IPS-NIHi11 (cell line): ENCODE measurements at regions not wholly inside any gene's neighbourhood (a gene's known extent, or its start where the extent isn't known, plus 50 kb on each side); places are given as distances from the start of the nearest gene placed in this dataset.
"Not testable (repeated sequence)": the region's sequence is repeated elsewhere in the genome, so short reads cannot be mapped to it uniquely, and the experiment has no call there.

Experiments
- DNase-seq: peaks from one replicate; pipeline ENCODE4 v3.0.0; 2012; ENCODE audit warnings: mixed read lengths, low spot score

DNA sequence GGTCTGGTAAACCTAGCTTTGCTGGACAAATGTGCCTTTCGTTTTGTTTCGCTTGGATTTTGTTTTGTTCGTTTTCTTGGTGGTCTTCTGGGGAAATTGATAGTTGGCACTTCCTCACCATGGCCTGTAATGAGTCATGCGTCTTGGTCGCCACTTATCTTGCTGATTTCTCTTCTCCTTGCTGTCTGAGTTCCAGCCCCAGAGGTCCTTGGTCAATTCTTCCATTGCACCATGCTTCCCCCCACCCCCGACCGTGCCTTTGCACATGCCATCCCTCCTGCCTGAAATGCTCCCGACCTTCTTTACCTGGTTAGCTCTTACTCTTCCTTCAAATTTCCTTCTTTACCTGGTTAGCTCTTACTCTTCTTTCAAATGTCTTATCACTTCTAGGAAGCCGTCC is 168.7 kb upstream of the MSX2 start:
- DNase-seq, result no peak

DNA sequence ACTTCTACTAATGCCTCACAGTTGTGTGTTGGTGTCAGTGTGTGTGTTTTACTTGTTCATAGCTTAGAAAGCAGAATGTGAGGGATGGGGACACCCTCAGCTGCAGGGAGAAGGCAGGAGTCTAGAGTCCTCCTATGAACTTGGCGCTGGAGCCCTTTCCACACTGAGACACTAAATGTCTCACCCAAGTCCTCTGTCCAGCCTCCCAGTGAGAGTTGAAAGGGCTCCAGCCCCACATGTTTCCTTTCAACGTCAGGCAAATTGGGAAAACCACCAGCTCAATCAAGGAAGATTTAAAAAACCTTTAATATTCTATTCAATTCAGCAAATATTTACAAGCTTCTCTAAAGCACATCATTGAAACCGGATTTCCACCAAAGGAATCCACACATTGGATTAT is 167.6 kb upstream of the MSX2 start:
- no peak for DNase-seq

DNA sequence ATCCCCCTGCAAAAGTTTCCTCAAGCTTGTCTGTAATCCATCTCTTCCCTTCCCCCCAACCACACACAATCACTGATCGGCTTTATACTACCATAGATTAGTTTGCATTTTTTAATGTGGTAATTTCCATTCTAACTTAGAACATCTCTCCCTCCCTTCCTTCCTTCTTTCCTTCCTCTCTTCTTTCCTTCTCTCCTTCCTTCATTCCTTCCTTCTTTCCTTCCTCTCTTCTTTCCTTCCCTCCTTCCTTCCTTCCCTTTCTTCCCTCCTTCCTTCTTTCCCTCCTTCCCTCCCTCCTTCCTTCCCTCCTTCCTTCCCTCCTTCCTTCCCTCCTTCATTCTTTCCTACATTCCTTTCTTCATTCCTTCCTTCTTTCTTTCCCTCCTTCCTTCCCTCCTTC is 166.2 kb upstream of the MSX2 start:
- DNase-seq, result no peak

DNA sequence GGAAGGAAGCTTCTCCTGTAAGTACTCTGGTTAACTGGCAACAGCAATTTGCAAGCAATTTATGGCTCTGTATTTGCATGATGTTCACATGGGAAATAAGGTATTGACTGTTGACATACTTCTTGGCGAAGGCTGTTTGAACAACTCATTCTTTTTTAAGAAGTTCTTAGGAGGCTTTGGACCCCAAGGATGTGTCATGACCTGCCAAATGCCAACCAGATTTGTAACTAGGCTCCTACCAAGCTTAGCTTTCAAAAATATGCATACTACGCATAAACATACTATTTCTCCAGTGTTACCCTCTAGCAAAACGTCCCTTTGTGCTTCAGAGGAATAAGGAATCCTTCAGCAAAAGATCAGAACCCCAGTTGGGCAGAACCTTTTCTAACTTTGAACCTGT is 165.2 kb upstream of the MSX2 start:
- DNase-seq, result no peak

DNA sequence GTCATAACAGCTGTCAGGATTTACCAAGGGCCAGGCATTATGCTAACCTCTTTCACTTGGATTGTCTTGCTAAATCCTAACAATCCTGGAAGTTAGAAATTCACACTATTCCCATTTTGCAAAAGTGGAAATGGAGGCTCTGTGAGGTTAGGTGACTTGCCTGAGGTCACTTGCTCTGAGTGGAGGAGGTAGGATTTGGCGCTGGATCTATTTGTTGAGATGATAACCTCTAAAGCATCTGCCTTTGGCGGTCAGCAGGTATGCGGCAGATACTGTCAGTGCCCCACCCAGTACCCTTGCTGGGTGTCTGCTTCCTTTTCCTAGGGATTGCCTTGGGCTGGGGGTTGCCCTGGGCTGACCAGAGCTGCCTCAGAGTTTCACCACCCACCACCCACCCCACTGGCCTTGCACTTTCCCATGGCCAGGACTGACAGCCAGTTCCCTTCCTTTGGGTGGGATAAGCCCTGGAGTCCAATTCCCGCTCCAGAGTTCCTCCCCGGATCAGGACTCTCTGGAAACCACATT is 164.8 kb upstream of the MSX2 start:
- no peak for DNase-seq

DNA sequence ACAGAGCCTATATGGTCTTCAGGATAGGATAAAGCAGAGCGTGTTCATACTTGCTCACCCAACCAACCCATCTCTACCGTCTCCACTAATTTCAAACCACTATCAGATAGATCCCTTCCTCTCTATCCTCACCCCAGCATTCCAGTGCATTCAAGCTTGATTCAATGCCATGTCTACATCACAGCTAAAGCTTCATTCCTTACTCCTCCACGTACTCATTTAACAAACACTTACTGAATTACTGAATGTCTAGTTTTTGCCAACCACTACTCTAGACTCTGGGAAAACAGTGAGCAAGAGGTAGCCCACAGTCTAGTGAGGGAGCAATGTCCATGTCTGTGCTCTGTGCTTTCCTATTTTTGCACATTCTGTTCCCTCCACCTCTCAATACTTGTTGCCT is 163.5 kb upstream of the MSX2 start:
- no peak for DNase-seq

DNA sequence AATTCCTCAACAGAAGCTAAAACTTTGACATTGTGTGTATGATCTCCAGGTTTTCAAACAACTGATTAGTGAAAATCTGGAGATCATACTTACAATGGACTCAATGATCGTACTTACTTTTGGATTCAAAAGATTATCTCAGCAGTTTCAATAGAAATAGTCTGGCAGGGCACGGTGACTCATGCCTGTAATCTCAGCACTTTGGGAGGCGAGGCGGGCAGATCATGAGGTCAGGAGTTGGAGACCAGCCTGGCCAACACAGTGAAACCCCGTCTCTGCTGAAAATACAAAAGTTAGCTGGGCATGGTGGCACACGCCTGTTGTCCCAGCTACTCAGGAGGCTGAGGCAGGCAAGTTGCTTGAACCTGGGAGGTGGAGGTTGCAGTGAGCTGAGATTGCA is 161.3 kb upstream of the MSX2 start:
- not testable (repeated sequence) for DNase-seq

DNA sequence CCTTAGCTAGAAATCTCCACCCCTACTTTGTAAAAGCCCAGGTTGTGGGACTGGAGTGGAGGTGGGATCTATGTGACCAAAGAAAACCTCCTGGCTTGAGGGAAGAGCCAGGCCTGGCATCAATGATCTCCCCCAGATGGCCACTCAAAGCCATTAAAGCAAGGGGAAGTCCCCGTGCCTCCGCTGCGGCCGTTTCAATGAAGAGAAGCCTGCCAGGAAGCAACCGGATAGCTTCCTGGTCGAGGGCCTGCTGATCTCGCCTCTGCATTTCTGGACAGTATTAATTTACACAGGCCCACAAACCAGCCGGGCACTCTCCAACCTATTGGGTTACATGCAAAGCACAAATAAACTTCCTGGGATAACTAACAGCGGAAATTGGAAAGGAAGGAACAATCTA is 160.5 kb upstream of the MSX2 start:
- DNase-seq, result no peak

DNA sequence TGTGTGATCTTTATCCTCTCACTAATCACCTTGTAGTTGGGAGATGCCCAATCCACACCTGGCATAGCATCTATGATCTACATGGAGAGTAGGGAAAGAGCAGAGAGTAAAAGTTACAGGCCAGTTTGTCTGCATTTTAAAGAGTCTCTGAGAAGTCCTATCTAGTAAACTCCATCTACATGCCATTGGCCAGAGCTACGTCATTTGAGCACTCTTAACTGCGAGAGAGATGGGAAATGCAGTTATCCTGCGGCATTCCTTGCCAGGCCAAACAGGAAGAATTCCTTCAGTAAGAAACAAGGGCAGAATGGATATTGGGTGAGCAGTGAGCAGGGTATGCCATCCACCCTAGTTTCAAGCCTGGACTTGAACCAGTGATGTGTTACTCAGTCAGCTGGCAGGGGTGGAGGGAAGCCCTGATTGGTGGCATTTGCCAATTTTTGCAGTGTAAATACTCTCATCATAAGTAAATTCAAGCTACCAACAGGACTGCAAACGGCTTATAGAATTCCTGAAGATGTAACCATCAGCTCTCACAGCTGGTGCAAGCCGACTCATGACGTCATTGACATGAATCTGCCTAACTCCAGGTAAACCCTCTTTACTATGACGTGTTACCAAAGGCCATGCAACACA is 156.8 kb upstream of the MSX2 start:
- no peak for DNase-seq

DNA sequence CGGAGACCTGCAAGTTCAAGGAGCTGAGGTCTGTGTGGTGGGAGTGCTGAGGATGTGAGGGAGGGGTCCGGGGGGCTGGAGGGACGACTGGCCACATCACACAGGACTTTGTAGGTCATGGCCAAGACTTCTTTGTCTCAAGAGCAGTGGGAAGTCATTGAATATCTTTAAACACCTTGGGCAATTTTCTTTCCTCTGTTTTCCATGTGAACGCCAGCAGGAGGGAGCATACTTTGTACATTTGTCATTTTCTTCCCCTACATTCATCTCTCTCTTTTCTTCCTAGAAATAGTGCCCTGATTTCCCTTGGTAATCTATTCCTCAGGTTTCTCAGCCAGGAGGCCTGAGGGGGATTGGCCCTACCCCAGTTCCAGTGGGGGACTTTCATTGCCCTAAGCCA is 153.7 kb upstream of the MSX2 start:
- DNase-seq, result no peak

DNA sequence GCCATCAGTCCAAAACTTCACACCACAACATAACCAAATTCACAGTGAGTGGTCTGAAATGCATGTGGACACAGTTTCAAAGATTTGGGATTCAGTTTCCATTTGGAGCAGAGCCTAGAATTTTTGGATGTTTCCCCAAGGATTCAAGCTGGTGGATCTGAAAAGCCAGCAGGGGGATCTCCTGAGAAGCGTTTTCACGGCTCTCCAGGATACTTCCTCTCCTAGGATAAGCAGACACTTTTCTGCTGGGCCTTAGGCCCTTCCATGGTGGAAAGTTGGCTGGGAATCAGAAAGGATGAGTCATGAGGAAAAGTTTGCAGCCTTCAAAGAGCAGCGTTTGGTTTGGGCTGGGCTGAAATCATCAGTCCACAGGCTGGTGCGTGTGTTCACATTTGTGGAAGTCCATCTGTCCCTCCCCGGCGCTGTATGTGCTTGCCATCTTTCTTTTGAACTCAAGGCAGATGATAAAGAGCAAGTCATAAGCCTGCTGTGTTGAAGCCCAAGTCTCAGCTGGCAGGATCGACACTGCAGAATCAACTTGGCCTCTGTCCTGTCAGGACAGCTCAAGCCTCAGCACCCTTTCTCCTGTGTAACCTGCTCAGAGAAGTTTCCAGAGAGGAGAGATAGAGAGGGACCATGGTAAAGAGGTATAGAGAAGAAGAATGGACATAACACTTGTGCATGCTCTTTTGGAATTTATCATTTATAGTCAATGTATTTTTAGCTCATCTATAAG is 152.6 kb upstream of the MSX2 start:
- peak; percentile 20 for DNase-seq

DNA sequence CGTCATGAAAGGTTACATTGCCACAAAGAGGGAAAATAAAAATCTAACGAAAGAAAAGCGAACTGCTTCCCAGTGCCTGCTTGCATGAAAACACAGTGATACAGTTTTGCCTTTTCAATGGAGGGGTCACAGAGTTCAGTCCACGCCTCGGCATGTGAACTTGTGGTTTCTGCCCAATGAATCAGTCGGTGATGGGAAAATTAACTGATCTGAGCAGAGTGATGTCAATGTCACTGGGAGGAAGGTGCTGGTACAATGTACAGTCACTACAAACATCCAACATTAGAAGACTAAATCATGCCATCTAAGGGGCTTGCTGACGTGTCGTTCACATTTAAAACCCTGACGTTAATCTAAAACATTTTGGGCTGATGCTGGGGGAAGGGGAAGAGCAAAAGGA is 151.8 kb upstream of the MSX2 start:
- DNase-seq, result no peak

DNA sequence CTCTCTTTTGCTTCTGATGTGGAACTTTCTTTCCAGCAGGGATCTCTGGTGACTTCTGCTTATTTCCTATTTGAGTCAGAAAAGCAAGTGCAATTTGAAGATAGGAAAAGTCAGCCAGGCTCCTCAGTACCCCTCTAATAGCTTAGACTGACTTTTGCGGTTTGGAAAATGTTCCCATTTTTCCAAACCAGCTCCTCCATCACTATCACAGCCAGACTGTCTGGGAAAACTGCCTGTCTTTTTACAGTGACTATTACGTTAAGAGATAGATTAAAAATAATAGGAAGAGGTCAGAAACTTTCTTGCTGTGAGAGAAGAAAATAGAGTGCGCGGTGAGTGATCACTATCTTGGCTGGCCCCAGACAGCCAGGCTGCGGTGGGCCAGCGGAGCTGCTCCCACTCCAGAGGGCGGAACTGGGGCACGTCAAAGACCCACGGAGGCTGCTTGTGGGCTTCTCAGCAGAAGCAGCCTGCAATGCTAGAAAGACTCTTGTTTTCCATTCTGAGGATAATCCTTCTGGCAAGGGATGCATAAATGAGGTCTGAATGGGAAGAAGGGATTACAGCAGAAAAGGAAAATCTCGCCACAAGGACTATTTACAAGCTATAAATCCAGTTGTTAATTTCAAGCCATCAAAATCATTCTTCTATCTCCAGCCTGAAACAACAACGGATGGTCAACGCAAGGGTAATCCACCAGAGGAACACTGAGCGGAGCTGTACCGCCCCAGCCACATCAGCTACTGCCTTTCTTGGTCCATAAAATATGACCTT is 151.0 kb upstream of the MSX2 start:
- DNase-seq, result no peak

DNA sequence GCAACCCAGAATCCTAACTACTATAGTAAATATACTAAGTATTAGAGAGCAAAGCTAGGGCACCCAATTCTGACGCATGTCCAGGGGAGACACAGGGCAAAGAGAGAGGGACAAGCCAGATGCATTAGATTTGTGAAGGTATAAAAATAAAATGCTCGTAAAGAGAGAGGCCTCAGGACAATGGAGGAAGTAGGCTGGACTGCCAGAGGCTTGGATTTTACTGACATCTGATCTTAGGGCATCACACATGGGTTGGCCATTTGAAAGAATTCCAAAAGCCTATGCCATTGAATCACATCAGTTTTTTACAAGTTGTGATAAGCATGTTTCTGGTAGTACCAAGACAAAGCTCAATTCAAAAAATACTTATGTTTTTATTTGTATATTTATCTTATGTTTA is 149.3 kb upstream of the MSX2 start:
- no peak for DNase-seq

DNA sequence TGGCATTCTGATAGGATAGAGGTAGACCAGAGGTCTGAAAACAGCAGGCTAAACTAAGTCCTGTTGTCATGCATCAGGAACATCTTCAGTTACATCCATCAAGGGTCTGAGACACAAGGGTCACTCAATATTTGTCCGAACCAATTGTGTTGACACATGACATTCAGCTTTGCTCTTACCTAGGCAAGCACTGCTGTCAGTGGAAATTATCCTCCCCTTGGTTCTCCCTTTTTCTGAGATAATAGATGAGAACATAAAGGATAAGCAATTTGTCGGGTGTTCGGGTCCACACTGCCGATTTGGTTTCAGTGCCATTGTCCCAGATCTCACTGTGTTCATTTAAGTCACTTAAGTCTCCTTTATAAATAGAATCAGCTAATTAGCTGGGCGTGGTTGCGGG is 148.3 kb upstream of the MSX2 start:
- DNase-seq, result no peak

DNA sequence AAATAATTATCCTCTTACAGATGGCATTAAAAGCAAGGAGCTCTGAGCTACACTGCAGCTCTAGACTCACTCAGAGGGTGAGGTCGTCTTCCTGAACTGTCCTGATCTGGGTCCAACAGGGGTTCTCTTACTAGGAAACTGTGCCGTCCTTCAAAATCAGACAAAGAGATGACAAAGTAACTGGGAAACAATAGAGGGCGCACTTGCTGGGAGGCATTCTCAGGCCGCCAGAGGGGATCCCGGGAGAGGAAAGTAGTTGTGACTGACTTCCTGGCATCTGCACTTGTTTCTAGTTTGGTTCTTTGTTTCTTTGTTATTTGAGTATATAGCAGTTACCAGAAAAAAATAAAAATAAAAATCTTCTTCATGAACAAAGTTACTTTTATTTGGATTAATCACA is 142.9 kb upstream of the MSX2 start:
- peak; percentile 71 for DNase-seq

DNA sequence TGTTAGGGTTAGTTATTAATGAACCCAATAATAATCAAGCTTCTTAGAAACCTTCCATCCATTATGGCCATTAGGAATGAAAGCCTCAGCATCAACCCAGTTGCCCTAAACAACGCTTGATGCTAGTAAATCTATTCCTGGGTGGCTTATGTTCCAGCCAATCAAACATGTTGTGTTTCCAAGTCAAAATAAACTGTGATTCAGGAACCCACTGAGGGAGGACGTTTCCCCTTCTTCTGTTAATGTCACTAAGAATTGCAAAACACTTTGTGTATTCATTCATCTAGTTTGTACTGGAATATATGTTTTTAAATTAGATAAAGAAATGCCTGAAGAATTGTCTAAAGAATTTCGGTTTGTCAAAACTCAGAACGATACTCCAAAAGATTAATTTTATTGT is 142.5 kb upstream of the MSX2 start:
- DNase-seq, result no peak

DNA sequence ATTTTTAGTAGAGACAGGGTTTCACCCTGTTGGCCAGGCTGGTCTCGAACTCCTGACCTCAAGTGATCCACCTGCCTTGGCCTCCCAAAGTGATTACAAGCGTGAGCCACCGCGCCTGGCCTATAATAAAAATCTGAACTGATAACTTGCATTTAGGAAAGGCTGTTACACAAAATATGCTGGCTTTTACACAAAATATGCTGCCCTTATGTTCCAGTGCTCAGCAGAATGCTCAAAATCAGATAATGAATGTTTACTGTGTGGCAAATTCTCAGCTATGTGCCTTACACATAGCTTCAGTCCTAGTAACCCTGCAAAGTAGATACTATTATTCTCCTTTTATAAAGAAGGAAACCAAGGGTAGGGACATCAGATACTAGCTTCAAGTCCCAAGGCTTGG is 141.3 kb upstream of the MSX2 start:
- DNase-seq, result no peak

DNA sequence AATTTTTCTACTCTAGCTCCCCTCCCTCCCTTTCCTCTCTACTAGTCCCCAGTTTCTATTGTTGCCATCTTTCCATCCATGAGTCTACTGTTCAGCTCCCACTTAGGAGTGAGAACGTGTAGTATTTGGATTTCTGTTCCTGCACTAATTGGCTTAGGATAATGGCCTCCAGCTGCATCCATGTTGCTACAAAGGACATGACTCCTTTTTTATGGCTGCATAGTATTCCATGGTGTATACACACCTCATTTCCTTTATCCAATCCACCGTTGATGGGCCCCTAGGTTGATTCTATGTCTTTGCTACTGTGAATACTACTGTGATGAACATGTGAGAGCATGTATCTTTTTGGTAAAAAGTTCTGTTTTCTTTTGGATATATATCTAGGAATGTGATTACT is 138.9 kb upstream of the MSX2 start:
- DNase-seq, result no peak

DNA sequence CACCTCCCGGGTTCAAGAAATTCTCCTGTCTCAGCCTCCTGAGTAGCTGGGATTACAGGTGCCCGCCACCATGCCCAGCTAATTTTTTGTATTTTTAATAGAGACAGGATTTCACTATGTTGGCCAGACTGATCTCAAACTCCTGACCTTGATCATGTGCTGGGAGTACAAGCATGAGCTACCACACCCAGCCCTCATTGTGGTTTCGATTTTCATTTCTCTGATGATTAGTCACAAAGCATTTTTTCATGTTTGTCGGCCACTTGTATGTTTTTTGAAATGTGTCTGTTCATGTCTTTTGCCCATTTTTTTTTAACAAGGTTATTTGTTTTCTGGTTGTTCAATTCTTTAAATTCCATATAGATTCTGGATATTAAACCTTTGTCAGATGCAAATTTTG is 138.2 kb upstream of the MSX2 start:
- DNase-seq, result not testable (repeated sequence)

DNA sequence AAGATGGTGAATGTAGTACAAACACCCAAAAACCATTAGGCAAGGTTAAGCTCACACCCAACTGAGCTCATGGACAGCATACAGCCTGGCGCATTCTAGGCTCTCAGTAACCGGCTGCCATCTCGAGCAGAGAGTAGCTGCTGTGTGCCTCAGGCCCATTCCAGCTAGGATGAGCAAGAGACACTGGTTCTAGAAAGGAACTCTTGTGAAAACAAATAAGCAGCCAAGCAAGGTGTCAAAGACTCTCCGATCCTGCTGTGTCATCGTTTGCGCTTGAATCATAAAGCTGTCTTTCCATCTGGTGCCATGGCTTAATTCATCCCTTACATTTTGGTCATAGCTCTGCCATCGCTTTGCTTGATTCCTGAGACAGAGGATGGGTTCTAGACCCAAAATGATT is 135.4 kb upstream of the MSX2 start:
- no peak for DNase-seq

DNA sequence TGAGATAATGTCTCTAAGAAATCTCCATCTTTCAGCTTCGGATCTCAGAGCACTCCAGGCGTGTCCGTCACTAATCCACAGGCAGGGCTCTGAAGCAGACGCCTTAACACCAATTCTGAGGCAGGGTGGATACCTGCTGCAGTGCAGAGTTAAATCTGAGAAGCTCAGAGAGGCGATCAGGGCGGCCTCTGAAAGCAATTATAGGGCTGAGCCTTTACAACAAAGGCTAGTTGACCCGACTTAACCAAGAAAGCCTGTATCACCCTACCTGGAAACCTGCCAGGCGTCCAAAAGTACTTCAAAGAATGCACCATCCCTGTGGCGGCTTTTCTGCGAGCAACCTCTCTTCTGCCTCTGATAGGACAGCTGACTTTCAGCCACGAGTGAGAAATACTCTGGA is 134.8 kb upstream of the MSX2 start:
- no peak for DNase-seq

DNA sequence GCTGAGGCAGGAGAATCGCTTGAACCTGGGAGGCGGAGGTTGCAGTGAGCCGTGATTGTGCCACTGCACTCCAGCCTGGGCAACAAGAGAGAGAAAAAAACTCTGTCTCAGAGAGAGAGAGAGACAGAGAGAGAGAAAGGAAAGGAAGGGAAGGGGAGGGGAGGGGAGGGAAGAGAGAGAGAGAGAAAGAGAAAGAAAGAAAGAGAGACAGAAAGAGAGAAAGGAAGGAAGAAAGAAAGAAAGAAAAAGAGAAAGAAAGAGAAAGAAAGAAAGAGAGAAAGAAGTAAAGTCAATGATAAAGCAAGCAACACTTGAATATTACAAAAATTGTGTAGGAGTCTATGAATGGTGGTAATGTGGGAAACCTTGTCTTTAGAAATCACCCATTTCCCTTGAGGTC is 133.6 kb upstream of the MSX2 start:
- no peak for DNase-seq
